BLaER1 (cell line): ENCODE measurements at regions not wholly inside any gene's neighbourhood (a gene's known extent, or its start where the extent isn't known, plus 50 kb on each side); places are given as distances from the start of the nearest gene placed in this dataset.
A peak's percentile ranks its signal among the peaks of the same experiment; 100 is the strongest.

Experiments
- H3K27ac ChIP-seq: shearing (Covaris generic); formaldehyde crosslinking; 2 replicates; pipeline ENCODE4 v1.8.1; 2022
- H3K27me3 ChIP-seq: shearing (Covaris generic); formaldehyde crosslinking; 2 replicates; pipeline ENCODE4 v1.8.1; 2022
- H3K36me3 ChIP-seq: shearing (Covaris generic); formaldehyde crosslinking; 2 replicates; pipeline ENCODE4 v1.8.1; 2022
- H3K4me1 ChIP-seq: shearing (Covaris generic); formaldehyde crosslinking; 2 replicates; pipeline ENCODE4 v1.8.1; 2022
- H3K4me2 ChIP-seq: shearing (Covaris generic); formaldehyde crosslinking; 2 replicates; pipeline ENCODE4 v1.8.1; 2022
- H3K4me3 ChIP-seq: shearing (Covaris generic); formaldehyde crosslinking; 2 replicates; pipeline ENCODE4 v1.8.1; 2022
- H3K9ac ChIP-seq: shearing (Covaris generic); formaldehyde crosslinking; 2 replicates; pipeline ENCODE4 v1.8.1; 2022
- H3K9me3 ChIP-seq: shearing (Covaris generic); formaldehyde crosslinking; 2 replicates; pipeline ENCODE4 v1.8.1; 2022
- H4K20me1 ChIP-seq: shearing (Covaris generic); formaldehyde crosslinking; 2 replicates; pipeline ENCODE4 v1.8.1; 2022
- Cebpa-rat ChIP-seq: shearing (Covaris generic); IDR thresholded peaks from 2 replicates; pipeline ENCODE4 v1.8.1; 2022

- Histone ChIP-seq H3K27me3 (no peaks in the 10 kb centered on the region), H3K9me3 (no peaks in the 10 kb centered on the region), H3K27ac (no peak overlapping the region), H3K4me1 (no peaks in the 10 kb centered on the region), H4K20me1 (no peaks in the 10 kb centered on the region), H3K4me2 (no peak overlapping the region), H3K4me3 (no peak overlapping the region), H3K36me3 (no peaks in the 10 kb centered on the region), H3K9ac (no peak overlapping the region)
- no peak for TF ChIP-seq Cebpa-rat
Observed at GRCh38 chr10:44017483-44018145, 367.3 kb downstream of the CXCL12 start.

- no peak overlapping the region for H3K4me2 ChIP-seq
- no peak overlapping the region for H3K9ac ChIP-seq
- no peaks in the 10 kb centered on the region for H4K20me1 ChIP-seq
- no peak overlapping the region for H3K27ac ChIP-seq
- no peaks in the 10 kb centered on the region for H3K4me1 ChIP-seq
- H3K4me3 ChIP-seq: no peak overlapping the region
- H3K9me3 ChIP-seq: no peaks in the 10 kb centered on the region
- H3K27me3 ChIP-seq: no peaks in the 10 kb centered on the region
- TF ChIP-seq Cebpa-rat: no peak
- no peaks in the 10 kb centered on the region for H3K36me3 ChIP-seq
Observed at GRCh38 chr10:44016589-44017482, 368.1 kb downstream of the CXCL12 start.

- no peak for TF ChIP-seq Cebpa-rat
- Histone ChIP-seq H3K27ac (no peak overlapping the region), H3K4me2 (no peak overlapping the region), H4K20me1 (no peaks in the 10 kb centered on the region), H3K27me3 (no peaks in the 10 kb centered on the region), H3K36me3 (no peaks in the 10 kb centered on the region), H3K4me1 (peaks cover 9% of the 10 kb centered on the region), H3K9me3 (no peaks in the 10 kb centered on the region), H3K4me3 (no peak overlapping the region), H3K9ac (no peak overlapping the region)
Observed at GRCh38 chr10:44015702-44016500, 367.2 kb upstream of the ZNF32 start.

- no peak overlapping the region for H3K27ac ChIP-seq
- H3K9ac ChIP-seq: no peak overlapping the region
- no peaks in the 10 kb centered on the region for H3K9me3 ChIP-seq
- H4K20me1 ChIP-seq: no peaks in the 10 kb centered on the region
- no peaks in the 10 kb centered on the region for H3K27me3 ChIP-seq
- no peak overlapping the region for H3K4me3 ChIP-seq
- no peaks in the 10 kb centered on the region for H3K36me3 ChIP-seq
- no peak overlapping the region for H3K4me2 ChIP-seq
- no peak for TF ChIP-seq Cebpa-rat
- H3K4me1 ChIP-seq: peaks cover 20% of the 10 kb centered on the region
Observed at GRCh38 chr10:44014644-44015250, 366.1 kb upstream of the ZNF32 start.

GRCh38 chr10:44013981-44014380 lies 365.3 kb upstream of the ZNF32 start:
- Histone ChIP-seq H4K20me1 (no peaks in the 10 kb centered on the region), H3K27me3 (no peaks in the 10 kb centered on the region), H3K4me2 (no peak overlapping the region), H3K36me3 (no peaks in the 10 kb centered on the region), H3K9ac (no peak overlapping the region), H3K4me3 (no peak overlapping the region), H3K27ac (no peak overlapping the region), H3K9me3 (no peaks in the 10 kb centered on the region), H3K4me1 (peaks cover 28% of the 10 kb centered on the region)
- no peak for TF ChIP-seq Cebpa-rat

GRCh38 chr10:44012921-44013320 lies 364.2 kb upstream of the ZNF32 start:
- Histone ChIP-seq H3K9ac (no peak overlapping the region), H4K20me1 (no peaks in the 10 kb centered on the region), H3K4me2 (no peak overlapping the region), H3K27me3 (no peaks in the 10 kb centered on the region), H3K36me3 (no peaks in the 10 kb centered on the region), H3K27ac (no peak overlapping the region), H3K9me3 (no peaks in the 10 kb centered on the region), H3K4me3 (no peak overlapping the region), H3K4me1 (peaks cover 34% of the 10 kb centered on the region)
- no peak for TF ChIP-seq Cebpa-rat

GRCh38 chr10:44011603-44011981 lies 362.9 kb upstream of the ZNF32 start:
- Histone ChIP-seq H3K36me3 (no peaks in the 10 kb centered on the region), H3K27me3 (no peaks in the 10 kb centered on the region), H3K4me3 (no peak overlapping the region), H3K4me2 (peak overlapping the region; percentile 65), H3K27ac (no peak overlapping the region), H3K4me1 (peaks cover 34% of the 10 kb centered on the region), H3K9me3 (no peaks in the 10 kb centered on the region), H4K20me1 (no peaks in the 10 kb centered on the region), H3K9ac (no peak overlapping the region)
- no peak for TF ChIP-seq Cebpa-rat

GRCh38 chr10:44010873-44011602 lies 362.4 kb upstream of the ZNF32 start:
- no peaks in the 10 kb centered on the region for H3K9me3 ChIP-seq
- no peaks in the 10 kb centered on the region for H3K36me3 ChIP-seq
- TF ChIP-seq Cebpa-rat: no peak
- H3K4me1 ChIP-seq: peaks cover 34% of the 10 kb centered on the region
- H3K27ac ChIP-seq: peak overlapping the region; percentile 65; the same call in 1 of the 2 replicates
- H4K20me1 ChIP-seq: no peaks in the 10 kb centered on the region
- no peak overlapping the region for H3K9ac ChIP-seq
- H3K4me3 ChIP-seq: no peak overlapping the region
- peak overlapping the region; percentile 65 for H3K4me2 ChIP-seq
- no peaks in the 10 kb centered on the region for H3K27me3 ChIP-seq
